ENCODE measurements at regions not wholly inside any gene's neighbourhood (a gene's known extent, or its start where the extent isn't known, plus 50 kb on each side); places are given as distances from the start of the nearest gene placed in this dataset.

GRCh38 chr5:89972901-89973300, 436.7 kb downstream of the CETN3 start:
- no peaks in the 10 kb centered on the region for H3K36me3 Mint-ChIP-seq
- no peaks in the 10 kb centered on the region for H3K27me3 Mint-ChIP-seq
- Histone ChIP-seq H3K27me3 (ENCODE audit: insufficient read depth, low read length) (no peaks in the 10 kb centered on the region), H3K9me3 (ENCODE audit: control insufficient read depth in 1 of 2, low read length in 2 of 2) (no peaks in the 10 kb centered on the region), H3K27ac (ENCODE audit: low read depth, low read length) (no peak overlapping the region), H3K36me3 (ENCODE audit: insufficient read depth, low read length) (no peaks in the 10 kb centered on the region), H3K4me1 (ENCODE audit: insufficient read depth, low read length) (no peaks in the 10 kb centered on the region), H3K4me3 (ENCODE audit: low read length in 2 of 2) (no peak overlapping the region)
- no peak for DNase-seq
- POLR2A ChIA-PET (ENCODE audit: partially characterized antibody) = no interaction called here
- no peak overlapping the region for H3K27ac Mint-ChIP-seq
- intact Hi-C loops (cut with micrococcal nuclease) = no loop called here
- CTCF ChIA-PET (ENCODE audit: partially characterized antibody) = no interaction called here
- H3K4me1 Mint-ChIP-seq = no peaks in the 10 kb centered on the region
- H3K4me3 Mint-ChIP-seq = no peak overlapping the region
- H3K9me3 Mint-ChIP-seq = peaks cover 0 to 2% (median 0%) of the 10 kb centered on the region in 8 donors

DNA sequence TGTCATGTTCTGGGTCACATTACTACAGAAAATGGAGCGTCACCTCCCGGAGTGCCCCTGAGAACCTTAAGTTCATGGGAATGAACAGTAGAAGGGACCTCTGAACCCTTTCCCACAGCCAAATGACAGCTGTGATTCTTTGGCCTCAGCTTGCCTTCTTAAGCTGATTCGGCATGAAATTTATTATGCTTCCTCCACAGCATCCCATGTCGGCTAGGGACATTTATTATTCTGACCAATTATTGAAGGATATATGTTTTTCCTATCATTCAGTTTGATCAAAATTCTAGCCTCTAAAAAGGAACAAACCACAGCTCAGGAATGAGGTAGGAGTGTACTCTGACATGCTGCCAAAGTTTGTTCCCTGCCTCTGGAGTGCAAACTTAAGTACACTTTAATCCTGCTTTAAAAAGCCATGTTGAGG, 440.6 kb downstream of the CETN3 start:
- Mint-ChIP-seq H3K9me3 (peaks cover 0 to 4% (median 0%) of the 10 kb centered on the region in 8 donors), H3K4me1 (no peaks in the 10 kb centered on the region), H3K36me3 (no peaks in the 10 kb centered on the region), H3K27ac (no peak overlapping the region), H3K27me3 (no peaks in the 10 kb centered on the region), H3K4me3 (no peak overlapping the region)
- no peaks in the 10 kb centered on the region for H3K36me3 ChIP-seq (ENCODE audit: insufficient read depth, low read length)
- H3K4me1 ChIP-seq (ENCODE audit: insufficient read depth, low read length) = no peaks in the 10 kb centered on the region
- intact Hi-C loops (cut with micrococcal nuclease) = no loop called here
- ChIA-PET POLR2A (ENCODE audit: partially characterized antibody) (no interaction called here), CTCF (ENCODE audit: partially characterized antibody) (no interaction called here)
- H3K27me3 ChIP-seq (ENCODE audit: insufficient read depth, low read length) = no peaks in the 10 kb centered on the region
- DNase-seq = no peak
- no peak overlapping the region for H3K27ac ChIP-seq (ENCODE audit: low read depth, low read length)
- H3K9me3 ChIP-seq (ENCODE audit: control insufficient read depth in 1 of 2, low read length in 2 of 2) = no peaks in the 10 kb centered on the region
- no peak overlapping the region for H3K4me3 ChIP-seq (ENCODE audit: low read length in 2 of 2)

DNA sequence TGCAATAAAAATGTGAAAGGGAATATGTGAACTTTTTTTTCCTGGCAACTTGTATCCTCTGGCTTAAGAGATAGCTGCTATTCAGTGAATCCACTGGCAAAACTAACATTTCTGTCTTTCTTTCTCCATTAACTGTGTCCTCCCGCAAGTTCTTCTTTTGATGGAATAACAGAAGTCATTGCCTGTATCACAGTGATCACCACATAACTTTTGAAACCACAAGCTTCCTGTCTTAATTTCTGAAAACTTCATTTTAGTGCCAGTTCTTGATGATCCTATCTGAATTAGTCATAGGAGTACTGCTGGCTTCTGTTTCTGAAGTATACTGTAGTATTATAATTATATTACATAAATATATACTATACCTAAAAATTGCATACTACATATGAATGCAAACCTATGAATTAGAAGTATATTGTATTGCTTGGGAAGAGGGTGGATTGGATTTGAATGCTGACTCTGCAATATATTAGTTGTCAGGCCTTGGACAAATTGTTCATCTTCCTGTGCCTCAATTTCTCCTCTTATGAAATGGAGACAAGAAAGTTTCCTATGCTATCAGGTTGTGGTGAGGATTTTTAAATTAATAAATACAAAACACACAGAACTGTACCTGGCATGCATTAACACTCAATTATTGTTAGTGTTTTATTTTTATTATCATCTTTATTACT, 441.6 kb downstream of the CETN3 start:
- peaks cover 0 to 4% (median 0%) of the 10 kb centered on the region in 8 donors for H3K9me3 Mint-ChIP-seq
- intact Hi-C loops (cut with micrococcal nuclease) = no loop called here
- Histone ChIP-seq H3K27ac (ENCODE audit: low read depth, low read length) (no peak overlapping the region), H3K4me3 (ENCODE audit: low read length in 2 of 2) (no peak overlapping the region), H3K4me1 (ENCODE audit: insufficient read depth, low read length) (no peaks in the 10 kb centered on the region), H3K9me3 (ENCODE audit: control insufficient read depth in 1 of 2, low read length in 2 of 2) (no peaks in the 10 kb centered on the region), H3K27me3 (ENCODE audit: insufficient read depth, low read length) (no peaks in the 10 kb centered on the region), H3K36me3 (ENCODE audit: insufficient read depth, low read length) (no peaks in the 10 kb centered on the region)
- ChIA-PET CTCF (ENCODE audit: partially characterized antibody) (no interaction called here), POLR2A (ENCODE audit: partially characterized antibody) (no interaction called here)
- no peaks in the 10 kb centered on the region for H3K27me3 Mint-ChIP-seq
- no peaks in the 10 kb centered on the region for H3K36me3 Mint-ChIP-seq
- no peak overlapping the region for H3K4me3 Mint-ChIP-seq
- H3K27ac Mint-ChIP-seq = no peak overlapping the region
- no peak for DNase-seq
- no peaks in the 10 kb centered on the region for H3K4me1 Mint-ChIP-seq

GRCh38 chr5:89956838-89957237, 452.7 kb downstream of the CETN3 start:
- Mint-ChIP-seq H3K27ac (no peak overlapping the region), H3K9me3 (peaks cover 0 to 7% (median 3%) of the 10 kb centered on the region in 8 donors), H3K4me1 (no peaks in the 10 kb centered on the region), H3K4me3 (no peak overlapping the region), H3K27me3 (no peaks in the 10 kb centered on the region), H3K36me3 (no peaks in the 10 kb centered on the region)
- ChIA-PET POLR2A (ENCODE audit: partially characterized antibody) (no interaction called here), CTCF (ENCODE audit: partially characterized antibody) (no interaction called here)
- no peaks in the 10 kb centered on the region for H3K27me3 ChIP-seq (ENCODE audit: insufficient read depth, low read length)
- no peak overlapping the region for H3K27ac ChIP-seq (ENCODE audit: low read depth, low read length)
- H3K4me3 ChIP-seq (ENCODE audit: low read length in 2 of 2) = no peak overlapping the region
- no peak for DNase-seq
- no peaks in the 10 kb centered on the region for H3K36me3 ChIP-seq (ENCODE audit: insufficient read depth, low read length)
- no peaks in the 10 kb centered on the region for H3K4me1 ChIP-seq (ENCODE audit: insufficient read depth, low read length)
- intact Hi-C loops (cut with micrococcal nuclease) = no loop called here
- H3K9me3 ChIP-seq (ENCODE audit: control insufficient read depth in 1 of 2, low read length in 2 of 2) = no peaks in the 10 kb centered on the region

DNA sequence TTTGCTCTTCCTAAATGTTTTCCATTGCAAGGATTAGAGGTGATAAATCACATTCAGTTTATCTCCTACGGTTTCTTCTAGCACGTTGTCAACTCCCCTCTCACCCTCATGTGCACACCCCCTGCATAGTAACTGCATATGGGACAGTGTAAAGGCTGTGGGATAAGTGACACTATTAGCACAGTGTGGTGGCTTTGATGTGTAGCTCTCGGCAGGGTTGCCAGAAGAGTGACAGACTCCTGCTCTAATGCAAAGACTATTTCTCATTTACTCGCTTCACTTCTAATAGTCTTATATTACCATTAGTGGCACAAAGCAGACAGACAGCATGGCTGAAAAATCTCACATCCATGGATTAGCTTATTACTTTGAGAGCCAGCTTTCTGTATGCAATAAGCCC, 454.6 kb downstream of the CETN3 start:
- peak overlapping the region in 2 of 7 donors; percentile 12 to 43 for H3K27ac Mint-ChIP-seq
- ChIA-PET CTCF (ENCODE audit: partially characterized antibody) (no interaction called here), POLR2A (ENCODE audit: partially characterized antibody) (no interaction called here)
- no peaks in the 10 kb centered on the region for H3K36me3 Mint-ChIP-seq
- no peak overlapping the region for H3K4me3 ChIP-seq (ENCODE audit: low read length in 2 of 2)
- H3K4me1 Mint-ChIP-seq = no peaks in the 10 kb centered on the region
- no peaks in the 10 kb centered on the region for H3K27me3 ChIP-seq (ENCODE audit: insufficient read depth, low read length)
- H3K4me1 ChIP-seq (ENCODE audit: insufficient read depth, low read length) = no peaks in the 10 kb centered on the region
- H3K36me3 ChIP-seq (ENCODE audit: insufficient read depth, low read length) = no peaks in the 10 kb centered on the region
- H3K4me3 Mint-ChIP-seq = no peak overlapping the region
- no peak for DNase-seq
- H3K27me3 Mint-ChIP-seq = no peaks in the 10 kb centered on the region
- peaks cover 0 to 8% (median 1%) of the 10 kb centered on the region in 8 donors for H3K9me3 Mint-ChIP-seq
- intact Hi-C loops (cut with micrococcal nuclease) = no loop called here
- H3K9me3 ChIP-seq (ENCODE audit: control insufficient read depth in 1 of 2, low read length in 2 of 2) = no peaks in the 10 kb centered on the region
- H3K27ac ChIP-seq (ENCODE audit: low read depth, low read length) = no peak overlapping the region

DNA sequence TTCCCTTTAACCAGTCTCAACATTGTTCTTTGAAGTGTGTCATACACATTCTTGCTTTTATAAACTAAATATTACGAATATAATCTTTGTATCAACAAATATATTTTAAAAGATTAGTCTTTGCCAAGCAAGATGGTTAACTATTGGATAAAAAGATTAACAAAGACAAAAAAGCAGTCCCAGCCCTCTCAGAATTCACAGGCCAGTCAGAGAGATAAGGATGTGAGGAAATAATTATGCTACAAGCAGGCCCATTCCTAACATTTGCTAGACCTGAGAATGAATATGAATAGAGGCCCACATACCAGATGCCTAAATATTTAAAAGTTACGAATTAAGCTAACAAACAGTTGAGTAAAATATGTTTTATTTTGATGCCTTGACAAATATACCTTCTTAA, 457.7 kb downstream of the CETN3 start:
- Histone ChIP-seq H3K27me3 (ENCODE audit: insufficient read depth, low read length) (no peaks in the 10 kb centered on the region), H3K27ac (ENCODE audit: low read depth, low read length) (no peak overlapping the region), H3K9me3 (ENCODE audit: control insufficient read depth in 1 of 2, low read length in 2 of 2) (no peaks in the 10 kb centered on the region), H3K4me1 (ENCODE audit: insufficient read depth, low read length) (no peaks in the 10 kb centered on the region), H3K4me3 (ENCODE audit: low read length in 2 of 2) (no peak overlapping the region), H3K36me3 (ENCODE audit: insufficient read depth, low read length) (no peaks in the 10 kb centered on the region)
- POLR2A ChIA-PET (ENCODE audit: partially characterized antibody) = no interaction called here
- Mint-ChIP-seq H3K27me3 (no peaks in the 10 kb centered on the region), H3K9me3 (peaks cover 0 to 7% (median 2%) of the 10 kb centered on the region in 8 donors), H3K4me3 (no peak overlapping the region), H3K4me1 (no peaks in the 10 kb centered on the region), H3K36me3 (no peaks in the 10 kb centered on the region), H3K27ac (no peak overlapping the region)
- intact Hi-C loops (cut with micrococcal nuclease) = no loop called here
- CTCF ChIA-PET (ENCODE audit: partially characterized antibody) = no interaction called here
- no peak for DNase-seq

DNA sequence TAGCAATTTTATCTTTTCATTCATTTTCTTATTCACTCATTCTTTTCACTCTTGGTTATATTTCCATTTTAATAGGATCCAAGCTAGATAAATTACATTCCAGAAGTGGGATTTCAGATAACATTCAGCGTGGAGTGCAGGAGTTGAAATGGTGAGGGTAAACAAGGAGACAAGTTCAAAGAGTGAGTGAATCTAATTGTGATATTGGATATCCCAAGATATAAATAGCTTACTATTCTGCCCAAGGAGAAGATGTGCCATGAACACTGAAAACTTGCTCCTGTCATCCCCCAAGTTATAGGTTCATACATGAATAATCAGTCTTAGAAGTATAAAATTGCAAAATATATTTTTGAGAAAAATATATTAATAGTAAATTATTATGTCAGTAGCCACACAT, 459.3 kb downstream of the CETN3 start:
- H3K27me3 ChIP-seq (ENCODE audit: insufficient read depth, low read length) = no peaks in the 10 kb centered on the region
- peaks cover 0 to 7% (median 3%) of the 10 kb centered on the region in 8 donors for H3K9me3 Mint-ChIP-seq
- H3K4me3 Mint-ChIP-seq = no peak overlapping the region
- no peak overlapping the region for H3K27ac ChIP-seq (ENCODE audit: low read depth, low read length)
- H3K36me3 Mint-ChIP-seq = no peaks in the 10 kb centered on the region
- no peaks in the 10 kb centered on the region for H3K9me3 ChIP-seq (ENCODE audit: control insufficient read depth in 1 of 2, low read length in 2 of 2)
- H3K4me1 ChIP-seq (ENCODE audit: insufficient read depth, low read length) = no peaks in the 10 kb centered on the region
- no peaks in the 10 kb centered on the region for H3K27me3 Mint-ChIP-seq
- H3K36me3 ChIP-seq (ENCODE audit: insufficient read depth, low read length) = no peaks in the 10 kb centered on the region
- intact Hi-C loops (cut with micrococcal nuclease) = no loop called here
- H3K4me1 Mint-ChIP-seq = no peaks in the 10 kb centered on the region
- DNase-seq = no peak
- ChIA-PET POLR2A (ENCODE audit: partially characterized antibody) (no interaction called here), CTCF (ENCODE audit: partially characterized antibody) (no interaction called here)
- H3K4me3 ChIP-seq (ENCODE audit: low read length in 2 of 2) = no peak overlapping the region
- no peak overlapping the region for H3K27ac Mint-ChIP-seq

DNA sequence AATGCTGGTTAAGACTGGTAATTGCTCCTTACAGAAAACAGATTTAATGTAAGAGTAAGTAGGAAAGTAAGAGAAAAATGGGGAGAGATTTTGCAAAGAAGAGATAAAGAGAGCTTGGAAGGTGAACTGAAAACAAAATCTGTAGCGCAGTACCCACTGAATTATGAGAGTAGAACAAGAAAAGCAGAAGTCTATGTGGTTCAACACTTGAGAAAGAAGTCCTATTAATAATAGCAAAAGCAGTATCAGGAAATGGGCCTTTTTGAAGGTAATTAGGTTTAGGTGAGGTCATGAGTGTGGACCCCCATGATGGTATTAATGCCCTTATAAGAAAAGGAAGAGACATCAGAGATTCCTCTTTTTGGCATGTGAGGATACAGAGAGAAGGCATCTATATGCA, 460.6 kb downstream of the CETN3 start:
- POLR2A ChIA-PET (ENCODE audit: partially characterized antibody) = no interaction called here
- no peak overlapping the region for H3K4me3 Mint-ChIP-seq
- H3K36me3 Mint-ChIP-seq = no peaks in the 10 kb centered on the region
- Histone ChIP-seq H3K36me3 (ENCODE audit: insufficient read depth, low read length) (no peaks in the 10 kb centered on the region), H3K27ac (ENCODE audit: low read depth, low read length) (no peak overlapping the region), H3K9me3 (ENCODE audit: control insufficient read depth in 1 of 2, low read length in 2 of 2) (no peaks in the 10 kb centered on the region), H3K27me3 (ENCODE audit: insufficient read depth, low read length) (no peaks in the 10 kb centered on the region), H3K4me1 (ENCODE audit: insufficient read depth, low read length) (no peaks in the 10 kb centered on the region), H3K4me3 (ENCODE audit: low read length in 2 of 2) (no peak overlapping the region)
- DNase-seq = no peak
- no peaks in the 10 kb centered on the region for H3K27me3 Mint-ChIP-seq
- CTCF ChIA-PET (ENCODE audit: partially characterized antibody) = no interaction called here
- no peaks in the 10 kb centered on the region for H3K4me1 Mint-ChIP-seq
- intact Hi-C loops (cut with micrococcal nuclease) = no loop called here
- H3K27ac Mint-ChIP-seq = no peak overlapping the region
- peaks cover 0 to 7% (median 3%) of the 10 kb centered on the region in 8 donors for H3K9me3 Mint-ChIP-seq
